IPS-18a (cell line): ENCODE measurements at regions not wholly inside any gene's neighbourhood (a gene's known extent, or its start where the extent isn't known, plus 50 kb on each side); places are given as distances from the start of the nearest gene placed in this dataset.

ENCODE experiments used
- H3K27ac ChIP-seq: one replicate; pipeline ENCODE4 v1.5.1; 2013; ENCODE audit warnings: low read length
- H3K27me3 ChIP-seq: one replicate; pipeline ENCODE4 v1.6.1; 2013; ENCODE audit warnings: mild to moderate bottlenecking, low read length; ENCODE audit not compliant: control insufficient read depth, insufficient read depth
- H3K36me3 ChIP-seq: one replicate; pipeline ENCODE4 v1.6.1; 2013; ENCODE audit warnings: low read depth, low read length; ENCODE audit not compliant: control insufficient read depth
- H3K4me1 ChIP-seq: one replicate; pipeline ENCODE4 v1.6.1; 2013; ENCODE audit warnings: low read depth, low read length; ENCODE audit not compliant: control insufficient read depth
- H3K4me3 ChIP-seq: one replicate; pipeline ENCODE4 v1.5.1; 2013; ENCODE audit warnings: low read length
- H3K9ac ChIP-seq: one replicate; pipeline ENCODE4 v1.6.1; 2013; ENCODE audit warnings: mild to moderate bottlenecking, low read length, moderate library complexity
- H3K9me3 ChIP-seq: one replicate; pipeline ENCODE4 v1.6.1; 2013; ENCODE audit warnings: low read depth, low read length; ENCODE audit not compliant: control insufficient read depth

GRCh38 chr6:26249957-26250697 lies 114.9 kb upstream of the BTN3A2 start:
- peak overlapping the region; percentile 96 for H3K9ac ChIP-seq
- H3K4me1 ChIP-seq, result no peaks in the 10 kb centered on the region
- H3K27me3 ChIP-seq, result no peaks in the 10 kb centered on the region
- peak overlapping the region; percentile 96 for H3K27ac ChIP-seq
- H3K9me3 ChIP-seq, result no peaks in the 10 kb centered on the region
- H3K36me3 ChIP-seq, result no peaks in the 10 kb centered on the region
- peak overlapping the region; percentile 89 for H3K4me3 ChIP-seq

- H3K4me1 ChIP-seq, result no peaks in the 10 kb centered on the region
- no peaks in the 10 kb centered on the region for H3K36me3 ChIP-seq
- no peaks in the 10 kb centered on the region for H3K9me3 ChIP-seq
- H3K9ac ChIP-seq, result peak overlapping the region; percentile 96
- H3K27me3 ChIP-seq, result no peaks in the 10 kb centered on the region
- H3K4me3 ChIP-seq, result peak overlapping the region; percentile 89
- peak overlapping the region; percentile 96 for H3K27ac ChIP-seq
These were observed 114.3 kb upstream of the BTN3A2 start for GRCh38 chr6:26250698-26251044.

- Histone ChIP-seq H3K9ac (peak overlapping the region; percentile 96), H3K4me1 (no peaks in the 10 kb centered on the region), H3K27ac (peak overlapping the region; percentile 84), H3K36me3 (no peaks in the 10 kb centered on the region), H3K9me3 (no peaks in the 10 kb centered on the region), H3K4me3 (peak overlapping the region; percentile 89), H3K27me3 (no peaks in the 10 kb centered on the region)
These were observed 113.5 kb upstream of the BTN3A2 start for GRCh38 chr6:26251354-26252076.

GRCh38 chr6:26252077-26252472 lies 112.9 kb upstream of the BTN3A2 start:
- no peaks in the 10 kb centered on the region for H3K9me3 ChIP-seq
- H3K27me3 ChIP-seq, result no peaks in the 10 kb centered on the region
- peak overlapping the region; percentile 96 for H3K9ac ChIP-seq
- no peaks in the 10 kb centered on the region for H3K36me3 ChIP-seq
- H3K4me1 ChIP-seq, result no peaks in the 10 kb centered on the region
- H3K4me3 ChIP-seq, result peak overlapping the region; percentile 89
- H3K27ac ChIP-seq, result peak overlapping the region; percentile 84

GRCh38 chr6:26254724-26255123 lies 110.3 kb upstream of the BTN3A2 start:
- Histone ChIP-seq H3K9ac (no peak overlapping the region), H3K9me3 (no peaks in the 10 kb centered on the region), H3K27ac (no peak overlapping the region), H3K36me3 (no peaks in the 10 kb centered on the region), H3K27me3 (no peaks in the 10 kb centered on the region), H3K4me3 (no peak overlapping the region), H3K4me1 (peaks cover 5% of the 10 kb centered on the region)

- no peaks in the 10 kb centered on the region for H3K9me3 ChIP-seq
- H3K4me3 ChIP-seq, result no peak overlapping the region
- H3K27me3 ChIP-seq, result no peaks in the 10 kb centered on the region
- H3K4me1 ChIP-seq, result peaks cover 5% of the 10 kb centered on the region
- H3K27ac ChIP-seq, result no peak overlapping the region
- H3K36me3 ChIP-seq, result no peaks in the 10 kb centered on the region
- no peak overlapping the region for H3K9ac ChIP-seq
These were observed 107.7 kb upstream of the BTN3A2 start for GRCh38 chr6:26257272-26257671.

GRCh38 chr6:26258212-26258977 lies 106.6 kb upstream of the BTN3A2 start:
- Histone ChIP-seq H3K36me3 (no peaks in the 10 kb centered on the region), H3K27me3 (no peaks in the 10 kb centered on the region), H3K4me1 (peaks cover 5% of the 10 kb centered on the region), H3K9ac (no peak overlapping the region), H3K4me3 (no peak overlapping the region), H3K9me3 (no peaks in the 10 kb centered on the region), H3K27ac (no peak overlapping the region)

GRCh38 chr6:26260110-26260637 lies 104.8 kb upstream of the BTN3A2 start:
- no peak overlapping the region for H3K27ac ChIP-seq
- no peaks in the 10 kb centered on the region for H3K9me3 ChIP-seq
- no peak overlapping the region for H3K9ac ChIP-seq
- H3K27me3 ChIP-seq, result no peaks in the 10 kb centered on the region
- H3K4me1 ChIP-seq, result peaks cover 13% of the 10 kb centered on the region
- H3K4me3 ChIP-seq, result no peak overlapping the region
- no peaks in the 10 kb centered on the region for H3K36me3 ChIP-seq

- no peak overlapping the region for H3K27ac ChIP-seq
- no peaks in the 10 kb centered on the region for H3K36me3 ChIP-seq
- H3K27me3 ChIP-seq, result no peaks in the 10 kb centered on the region
- no peak overlapping the region for H3K9ac ChIP-seq
- no peaks in the 10 kb centered on the region for H3K9me3 ChIP-seq
- no peak overlapping the region for H3K4me3 ChIP-seq
- H3K4me1 ChIP-seq, result peaks cover 13% of the 10 kb centered on the region
These were observed 104.1 kb upstream of the BTN3A2 start for GRCh38 chr6:26260725-26261490.

GRCh38 chr6:26264547-26264946 lies 100.5 kb upstream of the BTN3A2 start:
- Histone ChIP-seq H3K27ac (no peak overlapping the region), H3K4me1 (peaks cover 13% of the 10 kb centered on the region), H3K4me3 (no peak overlapping the region), H3K27me3 (no peaks in the 10 kb centered on the region), H3K9ac (no peak overlapping the region), H3K9me3 (no peaks in the 10 kb centered on the region), H3K36me3 (no peaks in the 10 kb centered on the region)

GRCh38 chr6:26267083-26267589 lies 97.9 kb upstream of the BTN3A2 start:
- no peak overlapping the region for H3K9ac ChIP-seq
- no peaks in the 10 kb centered on the region for H3K9me3 ChIP-seq
- no peak overlapping the region for H3K4me3 ChIP-seq
- no peak overlapping the region for H3K27ac ChIP-seq
- peaks cover 13% of the 10 kb centered on the region for H3K4me1 ChIP-seq
- no peaks in the 10 kb centered on the region for H3K27me3 ChIP-seq
- H3K36me3 ChIP-seq, result no peaks in the 10 kb centered on the region
